ENCODE measurements at regions not wholly inside any gene's neighbourhood (a gene's known extent, or its start where the extent isn't known, plus 50 kb on each side); places are given as distances from the start of the nearest gene placed in this dataset.

- ATAC-seq, result no peak
- TF ChIP-seq CREB5 (CRISPR knock-in tag; IDR thresholded peaks at IDR 0.05; ENCODE audit: low read depth) (no peak), ZFP3 (CRISPR knock-in tag; IDR thresholded peaks at IDR 0.05) (no peak), CSDC2 (CRISPR knock-in tag; IDR thresholded peaks at IDR 0.05) (no peak)
Observed at GRCh38 chr12:19633641-19634040, 194.3 kb downstream of the AEBP2 start.

- ATAC-seq, result no peak
- no peak for TF ChIP-seq ZC3H10 (CRISPR knock-in tag; IDR thresholded peaks at IDR 0.05)
- no peak for TF ChIP-seq ZFP3 (CRISPR knock-in tag; IDR thresholded peaks at IDR 0.05)
- TF ChIP-seq CSRNP3 (CRISPR knock-in tag; IDR thresholded peaks at IDR 0.05), result no peak
- TF ChIP-seq TCF4 (CRISPR knock-in tag; IDR thresholded peaks at IDR 0.05; ENCODE audit: borderline replicate concordance), result no peak
- no peak for TF ChIP-seq PATZ1 (CRISPR knock-in tag; IDR thresholded peaks at IDR 0.05; ENCODE audit: borderline replicate concordance)
- no peak for TF ChIP-seq SNAI2 (CRISPR knock-in tag; IDR thresholded peaks at IDR 0.05)
- no peak for TF ChIP-seq RARB (CRISPR knock-in tag; IDR thresholded peaks at IDR 0.05)
- TF ChIP-seq BACH2 (CRISPR knock-in tag; IDR thresholded peaks at IDR 0.05; ENCODE audit: borderline replicate concordance), result no peak
- no peak for TF ChIP-seq TSHZ2 (CRISPR knock-in tag; IDR thresholded peaks at IDR 0.05)
- no peak for TF ChIP-seq ZNF70 (CRISPR knock-in tag; IDR thresholded peaks at IDR 0.05)
- no peak for TF ChIP-seq ZFP30 (CRISPR knock-in tag; IDR thresholded peaks at IDR 0.05)
Observed at GRCh38 chr12:19639781-19640415, 200.6 kb downstream of the AEBP2 start.

GRCh38 chr12:19641235-19642080, 202.2 kb downstream of the AEBP2 start:
- no peak for ATAC-seq
- TF ChIP-seq PATZ1 (CRISPR knock-in tag; IDR thresholded peaks at IDR 0.05; ENCODE audit: borderline replicate concordance), result no peak

- TF ChIP-seq CSRNP3 (CRISPR knock-in tag; IDR thresholded peaks at IDR 0.05), result no peak
- no peak for TF ChIP-seq RARB (CRISPR knock-in tag; IDR thresholded peaks at IDR 0.05)
- TF ChIP-seq PATZ1 (CRISPR knock-in tag; IDR thresholded peaks at IDR 0.05; ENCODE audit: borderline replicate concordance), result no peak
- no peak for ATAC-seq
Observed at GRCh38 chr12:19642345-19642744, 203.1 kb downstream of the AEBP2 start.

Measured in SK-N-SH treated with all-trans-retinoic acid at 6 μM for 48 hours (cell line).